ENCODE measurements at regions not wholly inside any gene's neighbourhood (a gene's known extent, or its start where the extent isn't known, plus 50 kb on each side); places are given as distances from the start of the nearest gene placed in this dataset.
"Not testable (repeated sequence)": the region's sequence is repeated elsewhere in the genome, so short reads cannot be mapped to it uniquely, and the experiment has no call there.

DNA sequence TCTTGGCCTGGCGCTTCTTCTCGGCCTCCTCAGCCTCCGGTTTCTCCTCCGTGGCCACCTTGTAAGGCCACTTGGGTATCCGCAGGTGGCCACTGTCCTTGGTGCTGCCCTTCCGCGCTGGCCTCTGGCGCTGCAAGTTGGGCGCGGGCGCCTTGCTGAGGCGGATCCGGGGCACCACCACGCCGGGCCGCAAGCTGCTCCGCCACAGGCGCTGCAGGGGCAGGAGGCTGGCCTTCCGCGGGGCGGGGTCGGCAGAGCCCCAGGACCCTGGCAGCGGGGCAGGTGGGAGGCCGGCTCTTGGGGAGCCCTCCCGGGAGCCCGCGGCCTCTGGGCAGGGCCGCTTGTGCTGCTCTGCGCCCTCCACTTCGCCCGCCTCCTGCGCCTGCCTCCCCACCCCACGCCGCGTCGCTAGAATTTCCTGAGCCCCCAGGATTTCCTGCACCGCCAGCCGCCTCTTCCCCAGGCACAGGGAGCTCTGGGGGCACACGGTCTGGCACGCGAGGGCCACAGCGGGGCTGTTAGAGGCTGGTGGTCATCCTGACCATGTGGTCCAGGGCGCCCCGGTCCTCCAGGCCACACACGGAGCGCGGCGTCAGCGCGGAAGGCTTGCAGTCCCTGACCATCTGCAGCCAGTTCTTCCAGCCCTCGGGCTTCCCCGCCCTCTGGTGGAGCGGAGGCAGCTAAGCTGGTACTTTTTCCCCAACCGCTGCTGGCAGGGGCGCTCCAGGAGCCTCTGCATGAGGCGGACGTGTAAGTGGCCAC is 60.1 kb upstream of the OR4C13 start:
- TF ChIP-seq CTCF (IDR thresholded peaks at IDR 0.05); RAD21 (IDR thresholded peaks at IDR 0.05; ENCODE audit: low read length); ZBTB33 (IDR thresholded peaks at IDR 0.05; ENCODE audit: borderline replicate concordance, low read depth); ELF1 (IDR thresholded peaks at IDR 0.05); REST (IDR thresholded peaks at IDR 0.05; ENCODE audit: low read depth, low read length): not testable (repeated sequence)

Data from SK-N-SH (cell line).